Urinary bladder (tissue), 3 donors: ENCODE measurements at regions not wholly inside any gene's neighbourhood (a gene's known extent, or its start where the extent isn't known, plus 50 kb on each side); places are given as distances from the start of the nearest gene placed in this dataset.

Source experiments
- DNase-seq: peaks from one replicate; pipeline ENCODE4 v3.0.0-alpha.2; 2015; ENCODE audit errors: extremely low spot score
- H3K27ac ChIP-seq: one replicate; pipeline ENCODE4 v1.5.1; 2013; ENCODE audit warnings: low read depth, mild to moderate bottlenecking, moderate library complexity
- H3K36me3 ChIP-seq: one replicate; pipeline ENCODE4 v1.6.1; 2013; ENCODE audit warnings: mild to moderate bottlenecking, moderate library complexity; ENCODE audit not compliant: insufficient read depth
- H3K4me1 ChIP-seq: one replicate; pipeline ENCODE4 v1.6.1; 2013; ENCODE audit warnings: mild to moderate bottlenecking, moderate library complexity; ENCODE audit not compliant: insufficient read depth
- H3K4me3 ChIP-seq: one replicate; pipeline ENCODE4 v1.5.1; 2013; ENCODE audit warnings: low read depth, low read length
- WGBS: extraction: QIAGEN DNeasy Blood & Tissue Kit; methylation state at CpG from one replicate; pipeline ENCODE4 v1.1.7; 2013; 5-methylcytosine and 5-hydroxymethylcytosine counted together
- donor health status: healthy with polysubstance abuse.
- donor health status: healthy.

DNA sequence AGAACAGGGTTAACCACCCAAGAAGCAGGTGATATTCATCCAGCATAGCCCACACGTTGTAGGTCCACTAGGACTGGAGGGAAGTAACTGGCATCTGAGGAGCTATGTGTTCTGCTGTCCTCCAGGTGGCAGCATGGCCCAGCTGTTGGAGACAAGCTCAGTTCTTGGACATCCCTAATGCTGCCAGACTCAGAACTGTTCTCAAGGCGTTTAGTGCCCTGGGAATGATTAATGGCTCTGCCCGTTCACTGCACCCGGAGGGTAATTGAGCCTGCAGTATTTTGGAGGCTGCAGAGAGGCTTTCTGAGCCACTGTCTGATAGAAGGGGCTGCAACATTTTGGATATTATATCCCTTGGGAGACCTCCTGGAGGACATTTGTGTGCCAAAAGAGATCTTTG, 521.3 kb upstream of the SEMA6D start:
- H3K27ac ChIP-seq = no peak overlapping the region
- WGBS = 2% methylated on average over 4 of the region's 4 CpGs
- no peaks in the 10 kb centered on the region for H3K36me3 ChIP-seq
- H3K4me1 ChIP-seq = no peaks in the 10 kb centered on the region
- peak; percentile 77 for DNase-seq
- no peak overlapping the region for H3K4me3 ChIP-seq

- H3K4me1 ChIP-seq = no peaks in the 10 kb centered on the region
- H3K36me3 ChIP-seq = no peaks in the 10 kb centered on the region
- no peak overlapping the region for H3K4me3 ChIP-seq
- WGBS = 90% methylated on average over 1 of the region's 1 CpG
- H3K27ac ChIP-seq = no peak overlapping the region
- DNase-seq = no peak
Measured at GRCh38 chr15:47203993-47204392, 513.3 kb upstream of the SEMA6D start.

GRCh38 chr15:47206358-47206978, 510.8 kb upstream of the SEMA6D start:
- 81% methylated on average over 7 of the region's 7 CpGs for WGBS

GRCh38 chr15:47209591-47209990, 507.7 kb upstream of the SEMA6D start:
- Histone ChIP-seq H3K4me1 (no peaks in the 10 kb centered on the region), H3K36me3 (no peaks in the 10 kb centered on the region), H3K27ac (no peak overlapping the region), H3K4me3 (no peak overlapping the region)
- no peak for DNase-seq
- 50% methylated on average over 3 of the region's 3 CpGs for WGBS

More at GRCh38 chr15:47206358-47206978, 510.8 kb upstream of the SEMA6D start:
- no peak for DNase-seq
- Histone ChIP-seq H3K4me1 (no peaks in the 10 kb centered on the region), H3K27ac (no peak overlapping the region), H3K4me3 (no peak overlapping the region), H3K36me3 (no peaks in the 10 kb centered on the region)

DNA sequence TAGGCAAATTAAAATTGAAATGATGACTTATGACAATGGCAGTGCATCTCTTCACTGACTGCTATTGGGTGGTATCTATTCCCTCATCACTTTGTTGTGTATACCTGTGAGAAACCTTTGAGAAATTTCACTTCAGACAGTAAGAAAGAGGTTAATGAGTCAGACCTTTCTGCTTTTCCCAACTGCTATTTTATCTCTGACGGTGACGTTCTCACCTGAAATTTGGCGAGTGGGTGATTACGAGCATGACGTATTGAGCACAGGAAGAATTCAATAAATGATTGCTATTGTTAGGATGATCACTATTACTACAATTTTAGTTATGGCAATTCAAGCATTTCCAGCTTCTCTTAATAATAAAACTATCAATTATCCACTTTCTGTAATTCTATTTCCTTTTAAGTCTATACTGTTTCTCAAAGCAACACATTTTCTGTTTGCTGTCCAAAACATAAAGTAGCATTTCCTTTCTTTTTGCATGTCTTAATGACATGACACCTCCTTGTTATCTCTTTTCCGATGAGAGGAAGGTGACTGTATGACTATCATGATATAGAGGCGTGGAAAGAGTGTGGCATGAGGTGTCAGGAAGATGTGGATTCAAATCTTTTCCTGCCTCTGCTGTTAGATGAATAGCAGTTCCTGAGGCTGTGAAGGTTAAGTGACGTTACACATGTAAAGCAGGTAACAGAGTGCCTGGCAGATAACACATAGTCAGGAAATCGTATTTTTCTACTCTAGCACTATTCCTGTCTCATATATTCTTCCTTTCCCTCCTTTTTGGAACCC, 504.9 kb upstream of the SEMA6D start:
- Histone ChIP-seq H3K36me3 (no peaks in the 10 kb centered on the region), H3K27ac (no peak overlapping the region), H3K4me1 (no peaks in the 10 kb centered on the region), H3K4me3 (no peak overlapping the region)
- no peak for DNase-seq
- WGBS = 80% methylated on average over 9 of the region's 9 CpGs

DNA sequence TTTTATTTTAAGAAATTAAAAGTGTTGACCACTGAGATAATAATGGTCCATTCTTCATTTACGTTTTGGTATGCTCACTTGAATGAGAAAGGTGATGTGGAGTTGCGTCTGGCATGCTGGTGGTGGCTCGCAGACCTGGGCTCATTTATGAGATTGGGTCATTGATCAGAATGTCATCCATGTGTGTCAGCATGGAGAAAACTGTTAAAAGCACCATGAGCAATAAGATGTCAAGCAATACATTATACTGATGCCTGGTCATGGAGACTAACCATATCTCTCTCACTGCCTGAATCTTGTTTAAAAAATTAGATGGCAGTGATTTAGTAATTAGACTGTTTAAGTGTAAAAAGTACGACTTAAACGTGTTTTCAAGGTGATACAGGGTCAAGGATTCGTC, 503.4 kb upstream of the SEMA6D start:
- Histone ChIP-seq H3K36me3 (no peaks in the 10 kb centered on the region), H3K4me1 (no peaks in the 10 kb centered on the region), H3K4me3 (no peak overlapping the region), H3K27ac (no peak overlapping the region)
- WGBS = 67% methylated on average over 6 of the region's 6 CpGs
- no peak for DNase-seq

DNA sequence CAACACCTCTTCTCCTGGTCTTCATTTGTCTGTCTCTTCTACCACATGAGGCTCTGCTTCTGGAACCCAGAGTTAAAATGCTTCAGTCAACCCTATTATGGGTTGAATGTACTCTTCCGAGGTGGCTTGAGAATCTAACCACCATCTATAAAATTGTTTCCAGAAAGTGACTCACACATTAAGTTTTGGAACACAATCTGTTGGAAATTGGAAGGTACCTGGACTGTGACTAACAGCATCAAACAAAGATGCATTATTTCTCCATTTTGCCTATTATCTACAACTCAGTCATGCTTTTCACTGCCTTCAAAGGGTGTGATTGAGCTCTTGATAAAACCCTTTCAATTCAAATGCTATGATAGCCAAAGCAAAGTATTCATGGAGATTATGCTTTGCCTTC, 499.0 kb upstream of the SEMA6D start:
- whole genome bisulfite sequencing = 79% methylated on average over 1 of the region's 1 CpG
- Histone ChIP-seq H3K4me1 (no peaks in the 10 kb centered on the region), H3K27ac (no peak overlapping the region), H3K36me3 (no peaks in the 10 kb centered on the region), H3K4me3 (no peak overlapping the region)
- DNase-seq = no peak

DNA sequence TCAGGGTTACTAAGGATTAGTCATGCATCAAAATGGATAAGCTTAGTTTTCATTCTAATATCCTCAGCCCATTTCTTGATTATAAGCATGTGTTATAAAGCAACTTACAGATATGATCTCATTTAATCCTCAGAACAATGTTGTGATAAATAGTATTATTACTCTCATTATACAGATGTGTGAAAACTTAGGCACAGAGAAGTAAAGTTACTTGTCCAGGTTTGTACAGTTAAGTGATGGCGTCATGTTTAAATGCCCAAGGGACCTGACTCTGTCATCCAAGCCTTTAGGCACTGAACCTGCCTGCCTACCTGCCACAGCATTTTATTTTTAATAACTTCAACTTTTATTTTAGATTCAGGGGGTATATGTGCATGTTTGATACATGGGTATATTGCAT, 472.9 kb upstream of the SEMA6D start:
- no peak for DNase-seq
- Histone ChIP-seq H3K27ac (no peak overlapping the region), H3K4me3 (no peak overlapping the region), H3K4me1 (no peaks in the 10 kb centered on the region), H3K36me3 (no peaks in the 10 kb centered on the region)
- WGBS = 91% methylated on average over 1 of the region's 1 CpG

GRCh38 chr15:47246317-47246716, 471.0 kb upstream of the SEMA6D start:
- 81% methylated on average over 5 of the region's 5 CpGs for WGBS
- Histone ChIP-seq H3K4me1 (no peaks in the 10 kb centered on the region), H3K27ac (no peak overlapping the region), H3K4me3 (no peak overlapping the region), H3K36me3 (no peaks in the 10 kb centered on the region)
- no peak for DNase-seq

DNA sequence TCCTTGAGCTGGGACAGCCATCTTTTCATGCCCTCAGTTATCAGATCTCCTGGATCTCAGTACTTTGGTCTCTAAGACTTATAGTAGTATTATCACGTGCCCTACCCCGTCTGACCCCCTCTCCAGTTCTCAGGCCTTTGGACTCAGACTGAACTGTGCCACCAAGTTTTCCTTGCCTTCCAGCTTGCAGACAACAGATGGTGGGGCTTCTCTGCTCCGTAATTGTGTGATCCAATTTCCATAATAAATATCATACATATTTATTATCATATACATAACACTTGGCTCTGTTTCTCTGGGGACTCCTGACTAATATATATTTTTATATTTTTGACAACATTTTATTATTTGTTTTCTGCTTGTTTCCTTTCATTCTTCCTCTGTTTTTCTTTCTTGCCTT, 458.8 kb upstream of the SEMA6D start:
- Histone ChIP-seq H3K27ac (no peak overlapping the region), H3K4me1 (no peaks in the 10 kb centered on the region), H3K4me3 (no peak overlapping the region), H3K36me3 (no peaks in the 10 kb centered on the region)
- 87% methylated on average over 3 of the region's 3 CpGs for WGBS
- DNase-seq = no peak

- H3K27ac ChIP-seq = no peak overlapping the region
- no peak overlapping the region for H3K4me3 ChIP-seq
- 47% methylated on average over 4 of the region's 4 CpGs for WGBS
- H3K36me3 ChIP-seq = no peaks in the 10 kb centered on the region
- H3K4me1 ChIP-seq = no peaks in the 10 kb centered on the region
- no peak for DNase-seq
Measured at GRCh38 chr15:47265686-47266085, 451.6 kb upstream of the SEMA6D start.

- 91% methylated on average over 1 of the region's 1 CpG for WGBS
- Histone ChIP-seq H3K27ac (no peak overlapping the region), H3K4me3 (no peak overlapping the region), H3K4me1 (no peaks in the 10 kb centered on the region), H3K36me3 (no peaks in the 10 kb centered on the region)
- no peak for DNase-seq
Measured at GRCh38 chr15:47266566-47266965, 450.7 kb upstream of the SEMA6D start.

GRCh38 chr15:47273864-47274263, 443.4 kb upstream of the SEMA6D start:
- H3K27ac ChIP-seq = no peak overlapping the region
- H3K4me3 ChIP-seq = no peak overlapping the region
- 83% methylated on average over 3 of the region's 3 CpGs for WGBS
- no peak for DNase-seq
- no peaks in the 10 kb centered on the region for H3K4me1 ChIP-seq
- no peaks in the 10 kb centered on the region for H3K36me3 ChIP-seq

GRCh38 chr15:47283246-47283645, 434.1 kb upstream of the SEMA6D start:
- Histone ChIP-seq H3K27ac (no peak overlapping the region), H3K4me3 (no peak overlapping the region), H3K4me1 (no peaks in the 10 kb centered on the region), H3K36me3 (no peaks in the 10 kb centered on the region)
- DNase-seq = no peak
- 75% methylated on average over 8 of the region's 8 CpGs for WGBS
